CD8-positive, alpha-beta memory T cell (primary cell): ENCODE measurements at regions not wholly inside any gene's neighbourhood (a gene's known extent, or its start where the extent isn't known, plus 50 kb on each side); places are given as distances from the start of the nearest gene placed in this dataset.
A peak's percentile ranks its signal among the peaks of the same experiment; 100 is the strongest.
"Not testable (repeated sequence)": the region's sequence is repeated elsewhere in the genome, so short reads cannot be mapped to it uniquely, and the experiment has no call there.

ENCODE experiments used
- CTCF ChIA-PET: fragments of 350-600 bp; sonication (Branson Sonifier 250); formaldehyde crosslinking; loops from one replicate; lab custom pipeline; 2021; ENCODE audit warnings: antibody characterized with exemption; lab: Charles Lee
- POLR2A ChIA-PET: fragments of 350-600 bp; sonication (Branson Sonifier 250); formaldehyde crosslinking; loops from one replicate; lab custom pipeline; 2021; ENCODE audit warnings: antibody characterized with exemption; lab: Charles Lee
- DNase-seq, 5 donors: peaks; one replicate each; pipeline versions ENCODE4 v3.0.0 to v3.0.0-alpha.2; 2020 to 2022; ENCODE audit warnings: mixed read lengths in 1 of 5
- H3K27ac ChIP-seq: one replicate; pipeline ENCODE4 v1.7.0; 2013; ENCODE audit warnings: low read depth, mild to moderate bottlenecking, low read length, moderate library complexity
- H3K27me3 ChIP-seq: 2 replicates; pipeline ENCODE4 v1.7.0; 2013; ENCODE audit warnings: low read length, mild to moderate bottlenecking; ENCODE audit not compliant: insufficient read depth, poor library complexity, severe bottlenecking
- H3K36me3 ChIP-seq: 2 replicates; pipeline ENCODE4 v1.7.0; 2013; ENCODE audit warnings: mild to moderate bottlenecking, low read length, moderate library complexity; ENCODE audit not compliant: insufficient read depth
- H3K4me1 ChIP-seq: 2 replicates; pipeline ENCODE4 v1.7.0; 2013; ENCODE audit warnings: mild to moderate bottlenecking, low read length, moderate library complexity; ENCODE audit not compliant: insufficient read depth
- H3K4me3 ChIP-seq: 2 replicates; pipeline ENCODE4 v1.7.0; 2013; ENCODE audit warnings: mild to moderate bottlenecking, low read length
- H3K9me3 ChIP-seq: 2 replicates; pipeline ENCODE4 v1.7.0; 2013; ENCODE audit warnings: mild to moderate bottlenecking, low read length
- H3K27ac Mint-ChIP-seq, 8 donors: one replicate each; pipeline ENCODE4 v1.8.0; 2020 to 2021; ENCODE audit warnings: mixed read lengths in 8 of 8, mild to moderate bottlenecking in 6 of 8, inconsistent platforms in 3 of 8, moderate library complexity in 3 of 8
- H3K27me3 Mint-ChIP-seq, 2 donors: one replicate each; pipeline ENCODE4 v1.8.0; 2020 to 2021; ENCODE audit warnings: mixed read lengths in 2 of 2, mild to moderate bottlenecking in 1 of 2, moderate library complexity in 1 of 2
- H3K36me3 Mint-ChIP-seq, 3 donors: one replicate each; pipeline ENCODE4 v1.8.0; 2020 to 2021; ENCODE audit warnings: mixed read lengths in 3 of 3, inconsistent platforms in 1 of 3, mild to moderate bottlenecking in 1 of 3
- H3K4me1 Mint-ChIP-seq, 3 donors: one replicate each; pipeline ENCODE4 v1.8.0; 2020 to 2021; ENCODE audit warnings: mixed read lengths in 3 of 3, inconsistent platforms in 1 of 3, mild to moderate bottlenecking in 1 of 3
- H3K4me3 Mint-ChIP-seq, 7 donors: one replicate each; pipeline ENCODE4 v1.8.0; 2020 to 2021; ENCODE audit warnings: mixed read lengths in 7 of 7, mild to moderate bottlenecking in 6 of 7, moderate library complexity in 4 of 7, inconsistent platforms in 2 of 7
- H3K9me3 Mint-ChIP-seq, 5 donors: one replicate each; pipeline ENCODE4 v1.8.0; 2020 to 2022; ENCODE audit warnings: mixed read lengths in 5 of 5, mild to moderate bottlenecking in 3 of 5, moderate library complexity in 2 of 5, inconsistent platforms in 1 of 5

DNA sequence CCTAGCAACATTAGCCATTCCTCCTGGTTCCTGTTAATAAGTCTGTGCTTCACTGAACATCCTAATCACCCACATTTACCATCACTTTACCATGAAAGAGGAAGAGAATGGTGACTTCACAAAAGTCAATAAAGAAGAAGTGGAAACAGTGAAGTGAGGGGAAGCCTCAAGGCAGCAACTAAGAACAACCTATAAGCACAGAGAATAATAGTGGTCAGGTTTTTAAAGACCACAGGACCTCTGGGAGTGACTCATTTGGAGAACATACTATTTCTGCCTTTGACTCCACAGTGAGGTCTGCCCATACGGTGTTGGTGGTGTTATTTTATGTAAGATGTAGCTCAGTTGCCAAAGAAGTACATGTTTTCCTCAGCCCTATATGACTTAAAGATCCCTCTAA is 86.0 kb upstream of the TET2 start:
- Histone ChIP-seq H3K36me3 (no peaks in the 10 kb centered on the region), H3K4me3 (no peak overlapping the region), H3K27me3 (no peaks in the 10 kb centered on the region), H3K9me3 (no peaks in the 10 kb centered on the region), H3K4me1 (peaks cover 8% of the 10 kb centered on the region), H3K27ac (no peak overlapping the region)
- CTCF ChIA-PET: no interaction called here
- no peak for DNase-seq
- Mint-ChIP-seq H3K4me1 (peaks cover 13 to 21% (median 21%) of the 10 kb centered on the region in 3 donors), H3K27ac (no peak overlapping the region), H3K36me3 (no peaks in the 10 kb centered on the region), H3K9me3 (no peaks in the 10 kb centered on the region), H3K4me3 (no peak overlapping the region), H3K27me3 (no peaks in the 10 kb centered on the region)
- POLR2A ChIA-PET: no interaction called here

DNA sequence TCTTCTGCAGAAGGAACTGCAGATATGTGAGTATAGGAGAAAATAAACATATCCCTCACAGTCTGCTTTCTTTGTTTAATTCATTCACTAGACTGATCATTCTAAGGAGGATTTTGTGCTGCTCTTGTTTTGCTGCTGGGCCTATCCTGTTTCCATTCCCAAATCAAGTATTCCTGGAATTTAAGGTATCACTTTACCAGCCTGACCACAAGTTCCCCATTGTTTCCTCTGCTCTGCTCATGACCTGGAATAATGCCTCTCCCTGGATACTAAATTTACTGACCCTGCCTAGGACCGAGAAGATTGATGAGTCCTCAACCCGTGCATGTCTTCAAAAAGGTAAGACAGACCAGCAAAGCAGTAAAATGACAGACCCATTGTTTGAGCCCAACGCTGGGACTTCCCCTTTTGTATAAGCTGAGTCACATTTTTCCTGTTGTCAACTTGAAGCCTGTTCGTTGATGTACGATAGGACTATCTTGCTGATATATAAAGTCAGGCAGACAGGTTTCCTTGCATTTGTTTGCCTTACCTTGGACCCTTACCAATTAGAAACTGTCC is 85.5 kb upstream of the TET2 start:
- DNase-seq: peak in 1 of 5 donors; percentile 3
- Histone ChIP-seq H3K4me1 (peaks cover 8% of the 10 kb centered on the region), H3K4me3 (no peak overlapping the region), H3K9me3 (no peaks in the 10 kb centered on the region), H3K27me3 (no peaks in the 10 kb centered on the region), H3K27ac (no peak overlapping the region), H3K36me3 (no peaks in the 10 kb centered on the region)
- peak overlapping the region in 3 of 7 donors; percentile 12 to 56 (median 33) for H3K4me3 Mint-ChIP-seq
- peak overlapping the region in 3 of 8 donors; percentile 38 to 88 (median 55) for H3K27ac Mint-ChIP-seq
- no peaks in the 10 kb centered on the region for H3K27me3 Mint-ChIP-seq
- no peaks in the 10 kb centered on the region for H3K9me3 Mint-ChIP-seq
- CTCF ChIA-PET: no interaction called here
- no peaks in the 10 kb centered on the region for H3K36me3 Mint-ChIP-seq
- POLR2A ChIA-PET: no interaction called here
- peaks cover 13 to 21% (median 21%) of the 10 kb centered on the region in 3 donors for H3K4me1 Mint-ChIP-seq

- peaks cover 8% of the 10 kb centered on the region for H3K4me1 ChIP-seq
- Mint-ChIP-seq H3K4me3 (peak overlapping the region in 1 of 7 donors; percentile 41), H3K4me1 (peaks cover 13 to 21% (median 21%) of the 10 kb centered on the region in 3 donors), H3K27ac (peak overlapping the region in 2 of 8 donors; percentile 38 to 55), H3K27me3 (no peaks in the 10 kb centered on the region), H3K36me3 (no peaks in the 10 kb centered on the region), H3K9me3 (no peaks in the 10 kb centered on the region)
- no peaks in the 10 kb centered on the region for H3K36me3 ChIP-seq
- ChIA-PET CTCF (no interaction called here), POLR2A (no interaction called here)
- H3K27me3 ChIP-seq: no peaks in the 10 kb centered on the region
- H3K27ac ChIP-seq: no peak overlapping the region
- no peak for DNase-seq
- no peak overlapping the region for H3K4me3 ChIP-seq
- no peaks in the 10 kb centered on the region for H3K9me3 ChIP-seq
Measured at GRCh38 chr4:105061731-105062130, 84.9 kb upstream of the TET2 start.

- no peaks in the 10 kb centered on the region for H3K9me3 Mint-ChIP-seq
- DNase-seq: no peak
- no peaks in the 10 kb centered on the region for H3K9me3 ChIP-seq
- H3K27ac ChIP-seq: no peak overlapping the region
- no peaks in the 10 kb centered on the region for H3K27me3 ChIP-seq
- peaks cover 4 to 6% (median 5%) of the 10 kb centered on the region in 3 donors for H3K4me1 Mint-ChIP-seq
- no peaks in the 10 kb centered on the region for H3K36me3 ChIP-seq
- no peaks in the 10 kb centered on the region for H3K36me3 Mint-ChIP-seq
- H3K4me3 ChIP-seq: no peak overlapping the region
- ChIA-PET CTCF (no interaction called here), POLR2A (no interaction called here)
- H3K4me1 ChIP-seq: peaks cover 6% of the 10 kb centered on the region
- no peak overlapping the region for H3K4me3 Mint-ChIP-seq
- peaks cover 0 to 3% of the 10 kb centered on the region in 2 donors for H3K27me3 Mint-ChIP-seq
- H3K27ac Mint-ChIP-seq: no peak overlapping the region
Measured at GRCh38 chr4:105066401-105066800, 80.3 kb upstream of the TET2 start.

DNA sequence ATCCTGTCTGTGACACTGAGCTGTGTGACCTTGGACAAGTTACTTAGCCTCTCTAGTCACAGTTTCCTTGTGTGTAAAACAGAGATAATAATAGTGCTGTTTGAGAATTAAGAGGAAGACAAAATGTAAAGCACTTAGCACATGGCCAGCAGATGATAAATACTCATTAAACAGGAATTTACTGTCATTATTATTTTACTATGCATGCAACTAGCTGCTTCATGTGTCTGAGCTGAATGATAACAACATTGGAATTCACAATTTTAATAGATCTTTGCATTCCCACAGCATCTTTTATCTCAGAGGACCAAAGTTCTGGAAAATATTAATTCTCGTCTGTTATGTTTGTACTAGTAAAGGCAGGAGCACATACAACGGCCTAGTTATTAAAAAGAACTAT is 79.2 kb upstream of the TET2 start:
- POLR2A ChIA-PET: no interaction called here
- no peak overlapping the region for H3K4me3 ChIP-seq
- peaks cover 0 to 3% of the 10 kb centered on the region in 2 donors for H3K27me3 Mint-ChIP-seq
- H3K27ac Mint-ChIP-seq: no peak overlapping the region
- no peaks in the 10 kb centered on the region for H3K36me3 ChIP-seq
- DNase-seq: no peak
- H3K9me3 ChIP-seq: no peaks in the 10 kb centered on the region
- no peak overlapping the region for H3K4me3 Mint-ChIP-seq
- no peaks in the 10 kb centered on the region for H3K9me3 Mint-ChIP-seq
- CTCF ChIA-PET: no interaction called here
- no peaks in the 10 kb centered on the region for H3K4me1 Mint-ChIP-seq
- H3K27me3 ChIP-seq: no peaks in the 10 kb centered on the region
- no peaks in the 10 kb centered on the region for H3K36me3 Mint-ChIP-seq
- H3K4me1 ChIP-seq: no peaks in the 10 kb centered on the region
- no peak overlapping the region for H3K27ac ChIP-seq

DNA sequence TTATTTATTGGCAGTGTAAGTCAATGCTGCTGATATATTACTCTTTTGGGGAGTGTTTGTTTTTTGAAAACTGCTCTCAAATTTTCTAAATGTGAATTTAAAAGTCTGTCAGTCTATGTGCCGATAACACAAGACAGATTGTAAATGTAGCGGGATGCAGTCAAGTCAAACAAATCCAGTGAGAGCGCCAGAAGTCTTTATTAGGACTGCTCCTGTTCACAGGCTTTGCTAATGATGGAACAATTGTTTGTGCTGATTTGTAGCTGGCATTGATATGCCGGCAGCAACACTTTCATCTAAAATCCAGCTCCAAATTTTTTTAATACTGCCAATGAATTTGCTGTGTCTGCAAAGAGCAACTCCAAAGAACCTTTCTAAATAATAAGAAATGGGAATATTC is 78.7 kb upstream of the TET2 start:
- H3K27ac Mint-ChIP-seq: no peak overlapping the region
- no peaks in the 10 kb centered on the region for H3K36me3 ChIP-seq
- H3K27ac ChIP-seq: no peak overlapping the region
- peaks cover 0 to 3% of the 10 kb centered on the region in 2 donors for H3K27me3 Mint-ChIP-seq
- POLR2A ChIA-PET: no interaction called here
- no peaks in the 10 kb centered on the region for H3K27me3 ChIP-seq
- no peak for DNase-seq
- H3K4me1 ChIP-seq: no peaks in the 10 kb centered on the region
- CTCF ChIA-PET: no interaction called here
- no peak overlapping the region for H3K4me3 Mint-ChIP-seq
- H3K9me3 ChIP-seq: no peaks in the 10 kb centered on the region
- no peaks in the 10 kb centered on the region for H3K9me3 Mint-ChIP-seq
- H3K4me1 Mint-ChIP-seq: no peaks in the 10 kb centered on the region
- H3K4me3 ChIP-seq: no peak overlapping the region
- no peaks in the 10 kb centered on the region for H3K36me3 Mint-ChIP-seq

DNA sequence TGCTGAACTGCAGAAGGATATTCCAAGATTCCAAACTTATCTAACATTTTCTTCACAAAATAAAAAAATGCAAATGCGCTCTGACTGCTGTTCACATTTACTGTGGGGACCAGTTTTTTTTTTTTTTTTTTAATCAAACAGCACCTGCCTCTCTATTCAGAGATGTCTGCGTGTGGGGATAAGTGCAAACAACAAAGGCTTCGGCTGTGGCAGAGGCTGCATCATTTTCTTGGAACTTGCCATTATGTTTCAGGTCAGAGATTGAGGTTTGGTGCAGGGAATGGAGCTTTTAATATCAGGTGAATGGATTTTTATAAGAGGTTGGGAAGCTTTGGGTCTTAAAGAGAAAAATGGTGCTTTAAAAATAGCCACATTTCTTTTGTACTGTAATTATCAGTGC is 78.2 kb upstream of the TET2 start:
- no peaks in the 10 kb centered on the region for H3K36me3 Mint-ChIP-seq
- ChIA-PET POLR2A (no interaction called here), CTCF (no interaction called here)
- H3K9me3 Mint-ChIP-seq: no peaks in the 10 kb centered on the region
- no peaks in the 10 kb centered on the region for H3K4me1 Mint-ChIP-seq
- H3K36me3 ChIP-seq: no peaks in the 10 kb centered on the region
- H3K27ac ChIP-seq: no peak overlapping the region
- peaks cover 0 to 3% of the 10 kb centered on the region in 2 donors for H3K27me3 Mint-ChIP-seq
- H3K27ac Mint-ChIP-seq: no peak overlapping the region
- no peak overlapping the region for H3K4me3 ChIP-seq
- DNase-seq: no peak
- H3K4me3 Mint-ChIP-seq: no peak overlapping the region
- no peaks in the 10 kb centered on the region for H3K9me3 ChIP-seq
- no peaks in the 10 kb centered on the region for H3K27me3 ChIP-seq
- H3K4me1 ChIP-seq: no peaks in the 10 kb centered on the region

GRCh38 chr4:105072095-105072494 is 74.6 kb upstream of the TET2 start:
- DNase-seq, CTCF ChIA-PET, H3K36me3 Mint-ChIP-seq, H3K4me3 Mint-ChIP-seq, H3K9me3 Mint-ChIP-seq, H3K27me3 ChIP-seq, H3K36me3 ChIP-seq, H3K27ac ChIP-seq, H3K9me3 ChIP-seq, H3K27me3 Mint-ChIP-seq, POLR2A ChIA-PET, H3K4me1 Mint-ChIP-seq, H3K27ac Mint-ChIP-seq, H3K4me3 ChIP-seq, H3K4me1 ChIP-seq: not testable (repeated sequence)

- no peak overlapping the region for H3K4me3 Mint-ChIP-seq
- Histone ChIP-seq H3K27ac (no peak overlapping the region), H3K36me3 (no peaks in the 10 kb centered on the region), H3K4me1 (no peaks in the 10 kb centered on the region), H3K9me3 (no peaks in the 10 kb centered on the region), H3K4me3 (no peak overlapping the region), H3K27me3 (no peaks in the 10 kb centered on the region)
- no peaks in the 10 kb centered on the region for H3K4me1 Mint-ChIP-seq
- no peak for DNase-seq
- no peaks in the 10 kb centered on the region for H3K9me3 Mint-ChIP-seq
- no peaks in the 10 kb centered on the region for H3K36me3 Mint-ChIP-seq
- ChIA-PET POLR2A (no interaction called here), CTCF (no interaction called here)
- no peak overlapping the region for H3K27ac Mint-ChIP-seq
- H3K27me3 Mint-ChIP-seq: no peaks in the 10 kb centered on the region
Measured at GRCh38 chr4:105074097-105074496, 72.6 kb upstream of the TET2 start.
